ENCODE measurements at regions not wholly inside any gene's neighbourhood (a gene's known extent, or its start where the extent isn't known, plus 50 kb on each side); places are given as distances from the start of the nearest gene placed in this dataset.
"Not testable (repeated sequence)": the region's sequence is repeated elsewhere in the genome, so short reads cannot be mapped to it uniquely, and the experiment has no call there.

DNA sequence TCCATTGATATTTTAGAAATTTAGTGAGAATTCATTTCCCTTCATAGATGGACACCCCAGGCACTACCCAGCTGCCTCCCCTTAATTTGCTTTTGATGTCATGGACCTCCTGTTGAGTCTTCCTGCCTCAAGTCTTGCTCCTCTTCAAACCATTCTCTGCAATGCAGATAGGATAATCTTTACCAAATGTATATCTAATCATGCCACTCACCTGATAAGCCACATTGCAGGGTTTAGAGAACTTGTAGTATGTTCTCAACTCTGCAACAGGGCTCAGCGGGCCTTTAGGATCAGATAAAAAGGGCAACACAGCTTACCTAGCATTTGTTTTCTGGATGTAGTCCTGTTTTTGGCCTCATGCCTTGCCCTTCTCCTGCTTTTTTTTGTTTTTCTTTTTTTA, 234.5 kb downstream of the EMP1 start:
- DNase-seq: no peak

DNA sequence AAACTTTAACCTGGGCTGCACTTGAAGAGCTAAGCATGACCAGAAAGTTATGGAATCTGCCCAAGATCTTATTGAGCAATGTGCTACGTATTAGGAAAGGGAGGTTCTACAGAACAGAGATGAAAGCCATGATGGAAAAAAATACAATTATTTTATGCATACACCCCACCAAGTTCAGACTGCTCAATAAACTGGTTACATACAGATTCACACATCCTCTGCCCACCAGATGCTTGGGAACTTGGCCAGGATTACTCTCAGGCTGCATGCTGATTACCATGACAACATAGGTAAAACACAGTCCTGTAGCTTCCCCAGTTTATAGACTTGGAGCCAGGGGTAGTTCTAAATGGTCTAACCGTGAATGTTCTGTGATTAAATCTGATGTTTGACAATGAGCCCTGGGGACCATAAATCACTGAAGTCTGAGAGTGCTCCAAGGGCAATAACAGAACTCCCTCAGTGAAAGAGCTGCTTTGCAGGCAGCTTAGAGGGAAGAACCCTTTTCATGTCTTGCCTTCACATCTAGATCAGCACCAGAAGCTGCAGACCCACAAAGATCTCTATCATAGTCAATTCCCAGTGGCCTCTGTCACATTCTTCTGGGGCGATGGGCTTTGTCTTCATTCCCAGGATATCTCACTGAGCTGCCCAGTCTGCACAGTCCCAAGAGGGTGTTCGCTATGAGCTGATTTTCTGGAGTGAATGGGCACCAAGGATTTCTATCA, 232.2 kb downstream of the EMP1 start:
- no peak for DNase-seq

DNA sequence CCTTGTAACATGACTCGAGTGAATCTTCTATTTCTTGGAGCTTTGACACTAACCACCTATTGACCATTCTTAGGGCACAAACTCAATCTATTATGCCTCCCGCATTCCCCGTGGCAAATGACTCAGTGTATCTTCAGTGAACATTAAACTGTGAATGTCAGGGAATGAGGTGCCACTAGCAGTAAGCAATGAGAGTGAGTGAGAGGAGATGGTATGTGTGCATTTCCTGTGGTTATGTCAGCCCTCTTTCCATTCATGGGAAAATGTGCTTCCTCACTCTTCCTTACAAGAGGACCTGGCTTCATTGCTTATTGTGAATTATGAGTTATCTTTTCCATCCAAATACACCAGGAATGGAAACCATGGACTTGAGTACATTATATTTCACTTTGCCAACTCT, 229.2 kb downstream of the EMP1 start:
- DNase-seq: peak; percentile 42

DNA sequence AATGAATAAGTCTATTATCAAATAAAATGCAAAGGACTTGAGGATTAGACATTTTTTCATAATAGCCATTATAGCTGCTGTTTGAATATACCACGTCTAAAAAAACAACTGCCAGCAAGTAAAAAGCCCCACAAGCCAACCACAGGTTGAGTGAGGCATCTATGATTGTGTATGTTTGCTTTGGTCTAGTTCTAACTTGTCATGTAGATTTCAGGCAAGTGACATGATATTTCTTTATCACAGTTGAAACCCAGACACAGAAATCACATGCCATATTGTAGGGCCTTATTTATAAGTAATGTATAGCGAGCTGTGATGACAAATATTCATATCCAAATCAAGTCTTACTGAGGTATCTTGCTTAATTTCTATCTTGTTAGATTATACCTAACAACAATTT, 225.8 kb downstream of the EMP1 start:
- DNase-seq: no peak

DNA sequence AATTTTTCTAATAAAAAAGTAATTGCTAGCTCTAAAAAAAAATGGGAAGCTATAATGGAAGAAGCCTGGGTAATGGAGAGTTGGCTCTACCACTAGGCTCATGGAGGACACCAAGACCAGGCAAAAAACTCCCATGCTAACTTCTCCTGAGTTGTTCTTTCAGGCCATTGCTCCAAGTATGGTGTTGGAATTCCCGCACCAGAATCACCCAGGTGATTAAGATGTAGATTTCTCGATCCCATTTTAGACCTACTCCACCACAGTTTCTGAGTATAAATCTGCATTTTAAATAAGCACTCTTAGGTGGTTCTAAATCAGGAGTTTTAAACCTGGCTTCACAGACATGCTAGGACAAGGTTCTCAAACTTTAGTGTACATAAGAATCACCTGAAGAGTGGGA, 221.0 kb downstream of the EMP1 start:
- DNase-seq: no peak

DNA sequence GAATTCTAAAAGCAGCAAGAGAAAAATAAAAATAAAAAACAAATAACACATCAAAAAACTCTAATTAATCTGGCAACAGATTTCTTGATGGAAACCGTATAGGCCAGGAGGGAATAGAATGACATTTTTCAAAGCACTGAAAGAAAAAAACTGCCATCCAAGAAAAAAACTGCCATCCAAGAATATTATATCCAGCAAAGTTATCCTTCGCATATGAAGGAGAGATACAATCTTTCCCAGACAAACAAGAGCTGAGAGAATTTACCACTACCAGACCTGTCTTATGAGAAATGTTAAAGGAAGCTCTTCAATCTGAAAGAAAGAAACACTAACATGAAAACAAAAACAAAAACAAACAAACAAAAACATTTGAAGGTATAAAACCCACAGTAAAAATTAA, 214.8 kb downstream of the EMP1 start:
- DNase-seq: no peak

DNA sequence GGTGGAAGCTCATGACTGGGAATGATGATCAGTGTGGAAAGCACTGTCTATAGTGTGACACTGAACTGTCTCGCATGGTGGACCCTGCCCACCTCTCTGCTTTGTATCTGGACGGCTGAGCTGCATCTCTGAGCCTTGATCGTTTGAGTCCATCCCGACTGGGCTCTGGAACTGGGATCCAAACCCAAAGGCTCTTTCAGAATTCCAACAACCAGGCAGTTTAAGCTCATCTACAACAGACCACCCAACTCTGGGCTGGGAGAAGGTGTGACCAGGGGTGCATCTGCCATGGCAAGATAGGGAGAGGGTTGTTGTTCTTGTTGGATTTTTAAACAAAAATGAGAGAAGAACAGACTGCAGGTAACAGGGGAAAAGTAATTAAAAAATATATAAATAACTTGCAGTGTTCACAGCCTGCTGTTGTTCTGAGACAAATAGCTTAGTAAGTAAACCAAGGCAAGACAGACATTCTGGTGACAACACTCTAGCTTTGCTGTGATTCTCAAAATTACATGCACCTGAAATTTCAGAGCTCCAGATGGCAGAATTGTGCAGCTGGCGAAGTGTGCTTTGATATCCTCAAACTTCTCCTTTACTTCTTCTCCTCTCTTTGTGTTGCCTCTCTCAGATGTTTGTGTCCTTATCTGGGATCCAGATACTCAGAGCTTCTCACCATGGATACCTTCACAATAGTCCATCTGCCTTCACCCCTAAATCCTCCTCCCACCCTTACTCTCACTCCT, 209.6 kb downstream of the EMP1 start:
- no peak for DNase-seq

DNA sequence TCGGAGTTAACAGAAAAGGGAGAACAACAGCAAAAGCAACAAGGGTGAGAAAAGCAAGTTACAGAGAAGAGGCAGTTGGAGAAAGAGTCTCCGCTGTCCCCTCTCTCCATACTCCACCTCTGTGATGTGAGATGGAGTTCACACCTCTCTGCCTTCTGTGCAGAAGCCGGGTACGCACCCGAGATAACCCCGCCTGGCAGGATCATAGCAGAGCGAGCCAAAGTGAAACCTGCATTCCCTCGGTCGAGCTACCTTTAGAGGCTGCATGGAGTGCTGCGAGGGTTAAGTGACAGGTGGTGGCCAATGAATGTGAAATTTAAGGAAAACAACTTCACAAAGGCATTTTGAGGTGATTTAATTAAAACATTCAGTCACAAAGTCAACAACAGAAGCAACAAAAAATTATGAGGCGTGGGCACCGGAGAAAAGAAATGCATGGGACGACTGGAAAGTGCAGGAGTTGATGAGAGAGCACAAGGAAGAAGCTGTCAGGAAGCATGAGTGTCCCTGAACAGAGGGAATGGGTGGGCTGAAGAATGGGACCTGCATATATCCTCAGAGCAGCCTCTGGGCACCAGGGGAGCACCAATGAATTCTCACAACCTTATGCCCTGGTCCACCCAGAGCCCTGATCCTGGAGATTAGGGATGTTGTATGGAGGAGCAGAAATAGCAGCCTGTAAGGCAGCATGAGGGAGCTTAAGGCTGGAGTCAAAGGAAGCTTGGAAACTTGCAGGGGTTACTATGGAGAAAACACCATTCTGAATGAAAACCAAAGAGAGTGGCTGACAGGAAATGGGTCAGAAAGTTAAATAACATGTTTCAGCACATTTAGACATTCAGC, 208.3 kb downstream of the EMP1 start:
- no peak for DNase-seq

DNA sequence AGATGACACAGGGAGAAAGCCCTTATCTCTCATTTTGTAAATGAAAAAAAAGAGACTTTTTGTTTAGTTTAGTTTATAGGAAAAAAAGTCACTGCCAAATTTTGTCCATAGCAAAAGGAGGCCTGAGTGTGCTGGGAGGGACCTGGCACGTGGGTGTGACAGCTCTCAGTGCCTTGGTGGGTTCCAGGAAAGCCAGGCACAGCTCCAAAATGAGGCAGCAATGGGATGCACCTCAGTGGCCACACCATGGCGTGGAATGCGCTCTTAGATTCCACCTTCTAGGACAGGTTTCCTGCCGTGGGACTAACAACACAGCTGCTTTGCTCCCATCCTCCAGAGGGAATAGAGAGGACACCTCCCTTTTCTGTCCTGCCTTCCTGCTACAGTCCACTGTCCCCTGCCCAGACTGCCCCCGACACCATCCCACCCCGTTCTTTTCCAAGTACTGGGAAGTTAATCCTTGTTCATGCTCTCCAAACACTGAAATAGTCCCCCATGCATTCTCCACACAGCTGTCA, 207.6 kb downstream of the EMP1 start:
- DNase-seq: no peak

DNA sequence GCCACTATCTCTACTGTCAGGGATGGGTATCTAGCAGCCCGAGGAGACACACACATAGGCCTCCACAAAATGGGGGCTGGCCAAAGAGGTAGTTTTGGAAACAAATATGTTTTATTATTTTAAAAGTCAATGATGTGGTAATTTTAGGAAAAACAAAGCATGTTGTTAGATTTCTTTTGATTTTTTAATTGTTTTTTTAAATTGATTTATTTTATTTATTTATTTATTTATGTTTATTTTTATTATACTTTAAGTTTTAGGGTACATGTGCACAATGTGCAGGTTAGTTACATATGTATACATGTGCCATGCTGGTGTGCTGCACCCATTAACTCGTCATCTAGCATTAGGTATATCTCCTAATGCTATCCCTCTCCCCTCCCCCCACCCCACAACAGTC, 194.8 kb downstream of the EMP1 start:
- DNase-seq: not testable (repeated sequence)

DNA sequence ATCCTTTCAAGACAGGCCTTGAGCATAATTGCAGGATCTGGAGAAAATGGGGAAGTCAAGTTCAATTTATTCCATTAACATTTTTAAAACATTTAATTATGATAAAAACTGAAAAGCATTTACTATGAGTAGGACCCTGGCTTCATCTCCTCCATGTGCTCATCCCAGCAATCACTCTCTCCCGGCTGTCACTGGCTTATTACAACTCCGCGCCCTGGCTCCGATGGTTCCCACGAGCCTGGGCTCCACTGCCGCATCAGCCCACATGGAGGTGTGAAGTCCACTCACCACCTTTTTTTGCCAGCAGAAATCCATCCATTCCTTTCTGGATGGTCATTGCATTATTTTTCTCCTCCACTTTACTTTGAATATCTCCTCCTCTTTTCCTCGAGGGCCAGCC, 194.4 kb downstream of the EMP1 start:
- DNase-seq: no peak

DNA sequence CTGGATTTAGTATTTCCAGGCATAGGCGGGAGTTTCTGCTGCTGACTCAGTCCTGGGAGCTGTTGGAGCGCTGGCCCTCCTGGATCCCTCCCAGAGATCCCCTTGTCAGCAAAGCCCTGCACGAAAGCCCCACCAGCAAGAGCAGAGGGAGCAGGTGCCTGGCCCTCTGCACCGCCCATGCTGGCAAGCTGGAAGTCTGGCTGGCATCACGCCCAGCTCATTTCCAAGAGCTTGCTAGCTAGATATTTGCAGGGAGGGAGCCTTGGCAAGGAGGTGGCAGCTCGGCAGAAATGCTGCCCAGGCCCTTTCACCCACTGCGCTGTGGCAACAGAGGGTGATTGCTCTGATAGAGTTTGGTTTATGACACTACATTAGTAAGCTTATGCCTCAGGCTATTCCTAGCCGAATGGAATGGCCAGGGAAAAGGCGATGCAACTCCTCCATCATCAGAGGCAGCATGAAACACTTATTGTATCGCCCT, 193.9 kb downstream of the EMP1 start:
- DNase-seq: no peak

DNA sequence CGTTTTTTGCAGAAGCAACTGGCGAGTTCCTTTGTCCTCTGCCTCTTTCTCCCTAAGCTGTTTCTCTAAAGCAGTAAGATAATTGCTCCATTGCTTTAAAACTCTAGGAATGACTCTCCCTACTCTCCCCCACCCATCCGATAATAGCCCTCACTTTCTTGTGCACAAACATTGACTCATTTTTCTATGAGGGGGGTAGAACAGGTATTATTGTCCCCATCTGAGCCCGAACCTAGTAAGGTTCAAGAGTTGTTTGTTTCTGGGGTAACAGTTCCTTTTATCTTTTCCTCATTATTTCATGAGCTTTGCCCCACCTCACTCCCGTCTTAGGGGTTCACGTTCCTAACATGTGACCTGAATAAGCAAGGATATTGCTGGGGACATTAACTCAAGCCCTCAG, 190.6 kb downstream of the EMP1 start:
- DNase-seq: no peak

DNA sequence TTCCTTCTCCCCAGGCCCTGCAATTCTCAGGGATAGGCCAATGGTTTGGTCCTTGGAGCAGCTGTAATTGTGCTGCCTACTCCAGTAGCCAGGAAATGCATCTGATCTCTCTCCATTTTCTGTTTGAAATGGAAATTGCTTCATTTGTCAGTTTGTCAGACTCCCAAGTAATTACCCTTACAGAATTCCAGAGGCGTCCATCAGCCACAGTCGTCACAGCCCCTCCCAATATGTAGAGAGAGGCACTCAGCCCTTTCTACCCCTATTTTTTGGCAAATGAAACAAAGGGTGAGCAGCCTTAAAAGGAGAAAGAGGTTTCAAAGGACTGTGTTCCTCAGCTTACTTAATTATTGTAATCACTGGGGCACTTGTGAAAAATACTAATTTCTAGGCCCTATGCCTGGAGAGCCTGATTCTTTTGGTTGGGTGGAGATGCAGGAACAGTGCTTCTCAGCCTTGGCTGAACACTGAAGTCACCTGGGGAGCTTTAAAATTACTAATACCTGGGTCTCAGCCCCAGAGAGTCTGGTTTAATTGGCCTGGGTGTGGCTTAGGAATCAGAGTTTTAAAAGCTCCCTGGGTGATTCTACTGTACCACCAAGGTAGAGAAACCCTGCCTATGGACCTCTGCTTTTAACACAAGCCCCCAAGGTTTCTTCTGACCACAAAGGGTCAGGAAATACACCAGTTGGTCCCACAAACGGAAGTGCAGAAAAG, 190.0 kb downstream of the EMP1 start:
- DNase-seq: no peak

DNA sequence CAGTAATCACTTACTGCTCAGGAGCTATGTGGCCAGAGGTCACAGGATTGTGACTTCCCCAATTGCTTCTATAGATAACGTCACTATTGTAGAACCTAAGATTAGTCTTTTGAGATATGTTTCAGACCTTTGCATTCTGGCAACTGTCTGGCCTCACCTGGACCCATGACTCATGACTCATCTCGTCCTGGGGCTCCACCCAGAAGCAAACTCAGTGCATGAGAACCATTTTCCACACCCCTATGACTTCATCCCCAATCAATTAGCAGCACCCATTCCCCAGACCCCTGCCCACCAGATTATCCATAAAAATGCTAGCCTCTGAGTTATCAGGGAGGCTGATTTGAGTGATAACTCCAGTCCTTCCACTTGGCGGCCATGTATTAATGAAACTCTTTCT, 186.9 kb downstream of the EMP1 start:
- DNase-seq: no peak

DNA sequence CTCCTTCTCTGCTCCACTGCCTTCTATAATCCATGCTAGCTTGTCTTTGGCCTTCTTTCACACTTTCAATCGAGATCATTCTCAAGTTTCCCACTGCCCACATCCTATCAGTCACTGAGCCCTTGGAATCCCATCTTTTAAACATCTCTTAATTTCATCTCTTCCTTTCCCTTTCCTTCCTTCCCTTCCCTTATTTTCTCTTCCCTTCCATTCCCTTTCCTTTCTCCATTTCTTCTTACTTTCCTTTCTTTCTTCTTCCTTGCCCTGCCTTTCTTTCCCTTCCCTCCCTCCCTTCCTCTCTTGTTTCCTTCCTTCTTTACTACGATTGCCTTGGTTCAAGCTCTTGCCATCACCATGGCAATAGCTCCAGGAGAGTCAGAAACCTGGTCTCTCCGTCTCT, 183.8 kb downstream of the EMP1 start:
- DNase-seq: no peak

DNA sequence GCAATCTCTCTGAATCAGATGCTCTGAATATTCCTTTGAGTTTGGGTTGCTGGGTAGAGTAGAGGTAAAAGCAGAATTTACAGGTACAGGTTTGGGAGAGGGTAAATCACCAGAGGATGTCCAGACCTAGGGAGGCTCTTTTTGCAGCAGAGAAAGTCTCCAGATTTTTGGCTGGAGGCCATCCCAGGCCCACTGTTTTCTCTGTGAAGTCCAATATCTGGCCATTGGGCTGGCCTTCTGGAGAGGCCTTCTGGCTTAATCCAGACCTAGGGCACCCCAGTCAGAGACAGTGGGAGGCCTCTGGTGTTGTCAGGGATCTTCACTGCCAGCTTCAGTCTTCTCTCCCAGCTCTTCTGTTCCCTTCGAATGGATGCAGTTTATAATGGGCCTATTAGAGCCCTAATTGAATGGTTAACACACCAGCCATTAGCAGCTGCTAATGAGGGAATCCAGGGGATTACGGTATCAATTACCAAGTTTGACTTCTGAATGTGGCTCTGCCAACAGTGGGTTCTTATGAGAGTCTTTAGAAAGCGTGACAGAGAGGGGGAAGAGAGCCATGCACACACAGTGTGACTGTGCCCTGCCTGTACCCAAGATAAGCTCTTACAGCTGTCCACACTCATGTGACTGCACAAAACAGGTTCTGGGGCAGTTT, 183.1 kb downstream of the EMP1 start:
- DNase-seq: no peak

DNA sequence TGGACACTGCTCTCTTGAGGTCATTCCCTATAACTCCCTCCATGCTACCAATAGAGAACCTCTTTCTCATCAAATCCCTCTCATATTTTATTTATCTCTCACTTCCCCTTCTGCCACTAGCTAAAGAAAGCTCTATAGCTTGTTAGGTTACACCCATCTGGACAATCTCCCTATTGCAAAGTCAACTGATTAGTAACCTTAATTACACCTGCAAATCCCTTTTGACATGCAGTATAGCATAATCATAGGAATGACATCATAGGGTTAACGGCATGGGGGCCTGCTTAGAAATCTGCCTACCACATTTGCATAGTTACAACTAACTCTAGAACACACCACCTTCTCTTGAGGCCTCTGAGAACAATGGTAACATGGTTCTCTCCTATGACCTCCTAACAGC, 181.2 kb downstream of the EMP1 start:
- DNase-seq: no peak

DNA sequence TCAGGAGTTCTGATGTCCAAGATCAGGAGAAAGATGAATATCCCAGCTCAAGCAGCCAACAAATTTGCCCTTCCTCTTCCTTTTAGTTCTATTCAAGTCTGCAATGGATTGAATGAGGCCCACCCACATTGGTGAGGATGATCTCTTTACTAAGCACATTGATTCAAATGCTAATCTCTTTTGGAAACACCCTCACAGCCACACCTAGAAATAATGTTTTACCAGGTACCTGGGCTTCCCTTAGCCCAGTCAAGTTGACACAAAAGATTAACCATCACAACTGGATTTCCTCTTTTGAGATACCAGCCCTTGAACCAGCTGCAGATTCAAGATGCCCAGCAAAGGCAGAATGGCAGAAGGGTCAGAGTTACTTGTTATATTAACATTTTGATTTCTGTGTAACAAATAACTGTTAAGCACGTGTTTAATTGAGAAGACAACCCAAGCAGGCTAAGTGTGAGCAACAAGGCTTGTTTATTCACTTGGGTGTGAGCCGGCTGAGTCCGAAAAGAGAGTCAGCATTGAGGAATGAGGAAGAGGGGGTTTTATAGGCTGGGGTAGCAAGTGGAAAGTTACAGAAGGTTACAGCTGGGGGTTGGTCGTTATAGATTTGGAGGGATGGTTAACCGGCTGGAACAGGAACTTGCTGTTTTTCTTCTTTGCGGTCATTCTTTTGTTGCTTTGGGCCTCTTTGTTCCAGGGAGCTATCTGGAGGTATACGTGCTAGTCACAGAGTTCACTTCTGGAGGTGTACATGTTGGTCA, 180.3 kb downstream of the EMP1 start:
- DNase-seq: no peak

DNA sequence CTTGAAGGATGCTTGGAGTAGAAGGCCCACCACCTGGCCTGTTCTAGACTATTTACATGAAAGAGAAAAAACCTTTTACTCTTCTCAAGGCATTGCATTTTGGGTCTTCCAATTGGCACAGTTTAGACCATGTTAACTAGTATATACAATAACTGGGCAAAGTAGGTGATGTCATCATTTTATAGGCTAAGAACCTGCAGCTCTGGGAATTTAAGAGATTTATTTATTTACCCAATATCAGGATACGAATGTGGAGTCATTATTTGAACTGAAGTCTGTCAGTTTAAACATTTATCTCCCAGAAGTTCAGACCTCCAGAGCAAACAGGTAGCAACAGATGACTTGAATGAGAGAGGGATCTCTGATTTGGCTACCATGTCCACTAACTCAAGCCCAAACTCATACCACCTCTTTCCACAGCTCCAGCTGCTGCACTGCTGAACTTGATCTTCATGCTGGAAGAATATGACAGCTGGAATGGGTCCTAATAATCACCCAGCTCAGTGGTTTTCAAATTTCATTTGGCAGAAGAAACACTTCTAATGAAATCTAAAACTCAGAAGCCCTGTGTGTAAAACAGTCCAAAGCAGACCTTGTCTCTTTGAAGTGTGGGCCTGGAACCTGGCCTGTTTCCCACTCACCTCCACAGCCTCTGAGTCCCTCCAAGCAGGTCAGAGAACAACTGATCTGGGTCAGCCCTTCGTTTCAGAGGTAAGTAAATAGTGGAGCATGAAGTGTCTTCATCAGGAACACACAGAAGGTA, 179.2 kb downstream of the EMP1 start:
- DNase-seq: no peak

DNA sequence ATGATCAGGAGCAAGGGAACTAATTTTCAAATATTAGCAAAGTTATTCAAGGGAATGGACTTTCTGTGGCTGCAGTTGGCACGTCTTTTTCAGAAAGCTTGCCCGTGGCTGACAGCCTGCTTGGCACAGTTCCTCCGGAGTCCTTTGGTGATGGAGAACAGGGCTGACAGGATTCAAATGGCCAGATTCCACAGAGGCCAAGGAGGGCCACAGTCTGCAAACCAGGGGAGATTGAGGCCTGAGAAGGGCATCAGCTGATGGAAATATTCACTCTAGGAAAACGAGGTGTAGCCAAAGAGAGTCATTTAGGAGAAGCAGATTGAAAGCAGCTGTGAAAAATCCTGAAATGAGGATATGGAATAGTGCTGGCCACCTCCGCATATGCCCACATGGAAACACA, 178.3 kb downstream of the EMP1 start:
- DNase-seq: no peak
